Large intestine (tissue), 3 donors: ENCODE measurements at regions not wholly inside any gene's neighbourhood (a gene's known extent, or its start where the extent isn't known, plus 50 kb on each side); places are given as distances from the start of the nearest gene placed in this dataset.

Experiments used
- DNase-seq, 2 donors: peaks; one replicate each; pipeline versions ENCODE4 v3.0.0 to v3.0.0-alpha.2; 2013
- H3K27ac ChIP-seq: one replicate; pipeline ENCODE4 v1.5.1; 2013; ENCODE audit warnings: low read length
- H3K27me3 ChIP-seq: 2 replicates; pipeline ENCODE4 v1.6.1; 2013; ENCODE audit warnings: low read length; ENCODE audit not compliant: control insufficient read depth, insufficient read depth
- H3K36me3 ChIP-seq: 2 replicates; pipeline ENCODE4 v1.6.1; 2013; ENCODE audit warnings: low read length; ENCODE audit not compliant: control insufficient read depth, insufficient read depth
- H3K4me1 ChIP-seq: one replicate; pipeline ENCODE4 v1.6.1; 2013; ENCODE audit warnings: low read length; ENCODE audit not compliant: control insufficient read depth, insufficient read depth
- H3K4me3 ChIP-seq: one replicate; pipeline ENCODE4 v1.5.1; 2013; ENCODE audit warnings: low read length
- H3K9me3 ChIP-seq: one replicate; pipeline ENCODE4 v1.6.1; 2013; ENCODE audit warnings: mild to moderate bottlenecking, low read depth, low read length, moderate library complexity; ENCODE audit not compliant: control insufficient read depth
- WGBS: methylation state at CpG from one replicate; pipeline ENCODE4 v1.1.5; 2013; ENCODE audit warnings: low lambda C conversion rate; ENCODE audit not compliant: insufficient coverage; 5-methylcytosine and 5-hydroxymethylcytosine counted together

- no peaks in the 10 kb centered on the region for H3K27me3 ChIP-seq
- H3K4me3 ChIP-seq = no peak overlapping the region
- H3K9me3 ChIP-seq = no peaks in the 10 kb centered on the region
- no peak overlapping the region for H3K27ac ChIP-seq
- no peaks in the 10 kb centered on the region for H3K4me1 ChIP-seq
- H3K36me3 ChIP-seq = no peaks in the 10 kb centered on the region
- WGBS = no CpG with 5 or more reads among the region's 4 CpGs
- DNase-seq = no peak
These were observed 333.9 kb downstream of the LPIN1 start for GRCh38 chr2:12080360-12080759.

DNA sequence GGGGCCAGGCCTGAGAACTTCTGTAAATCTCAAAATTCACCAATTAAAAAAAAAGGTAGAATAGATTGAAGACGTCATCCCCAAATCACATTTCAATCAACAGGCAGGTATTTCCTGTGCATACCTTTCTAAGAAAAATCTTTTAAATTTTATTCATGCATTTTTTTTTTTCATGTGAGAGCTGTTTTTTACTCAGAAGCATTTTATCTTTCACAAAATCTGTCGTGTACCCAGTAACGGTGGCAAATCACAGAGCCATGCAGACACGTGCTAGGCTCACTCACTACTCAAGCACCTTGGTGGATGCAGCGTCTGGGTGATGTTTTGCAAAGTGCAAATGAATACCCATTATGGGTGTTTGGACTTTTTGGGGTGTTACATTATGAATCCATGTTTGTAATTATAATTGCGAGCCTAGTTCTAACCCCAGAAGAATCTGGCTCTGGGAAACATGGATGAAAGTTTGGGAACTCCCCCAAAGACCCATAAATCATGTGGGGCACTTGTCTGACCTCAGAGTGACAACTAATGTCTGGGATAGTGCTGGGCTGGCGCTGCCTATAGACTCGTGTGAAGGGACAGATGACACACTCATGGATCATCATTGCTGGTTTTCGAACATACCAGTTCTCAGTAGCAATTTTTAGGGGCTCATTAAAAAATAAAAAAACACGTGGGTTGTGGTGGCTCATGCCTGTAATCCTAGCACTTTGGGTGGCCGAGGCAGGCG, 335.2 kb downstream of the LPIN1 start:
- Histone ChIP-seq H3K9me3 (no peaks in the 10 kb centered on the region), H3K27me3 (no peaks in the 10 kb centered on the region), H3K4me1 (no peaks in the 10 kb centered on the region), H3K27ac (no peak overlapping the region), H3K36me3 (no peaks in the 10 kb centered on the region), H3K4me3 (no peak overlapping the region)
- no peak for DNase-seq
- WGBS = 72% methylated on average over 4 of the region's 12 CpGs

DNA sequence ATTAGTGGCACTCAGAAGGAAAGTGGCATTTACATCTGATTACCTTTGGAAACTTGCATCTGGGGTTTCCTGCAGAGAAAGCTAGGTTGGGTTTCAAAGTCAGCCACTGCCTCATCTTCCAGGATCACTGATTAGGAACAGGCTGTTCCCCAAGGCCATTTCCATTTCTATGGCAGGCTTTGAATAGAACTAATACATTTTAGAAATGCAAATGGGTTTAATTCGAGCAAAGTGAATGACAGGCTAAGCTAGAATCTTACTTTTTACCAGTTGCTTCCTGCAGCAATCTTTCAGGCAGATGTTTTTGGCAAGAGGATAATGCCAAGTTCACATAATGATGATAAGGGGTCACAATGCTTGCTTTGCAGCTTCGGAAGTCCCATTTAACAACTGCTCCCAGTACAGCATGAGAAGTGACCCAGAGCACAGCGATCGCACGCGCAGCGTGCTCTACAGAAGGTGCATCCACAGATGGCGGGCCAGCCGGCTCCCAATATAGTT, 336.7 kb downstream of the LPIN1 start:
- Histone ChIP-seq H3K9me3 (no peaks in the 10 kb centered on the region), H3K4me3 (no peak overlapping the region), H3K4me1 (no peaks in the 10 kb centered on the region), H3K27ac (no peak overlapping the region), H3K36me3 (no peaks in the 10 kb centered on the region), H3K27me3 (no peaks in the 10 kb centered on the region)
- WGBS = no CpG with 5 or more reads among the region's 9 CpGs
- DNase-seq = no peak

DNA sequence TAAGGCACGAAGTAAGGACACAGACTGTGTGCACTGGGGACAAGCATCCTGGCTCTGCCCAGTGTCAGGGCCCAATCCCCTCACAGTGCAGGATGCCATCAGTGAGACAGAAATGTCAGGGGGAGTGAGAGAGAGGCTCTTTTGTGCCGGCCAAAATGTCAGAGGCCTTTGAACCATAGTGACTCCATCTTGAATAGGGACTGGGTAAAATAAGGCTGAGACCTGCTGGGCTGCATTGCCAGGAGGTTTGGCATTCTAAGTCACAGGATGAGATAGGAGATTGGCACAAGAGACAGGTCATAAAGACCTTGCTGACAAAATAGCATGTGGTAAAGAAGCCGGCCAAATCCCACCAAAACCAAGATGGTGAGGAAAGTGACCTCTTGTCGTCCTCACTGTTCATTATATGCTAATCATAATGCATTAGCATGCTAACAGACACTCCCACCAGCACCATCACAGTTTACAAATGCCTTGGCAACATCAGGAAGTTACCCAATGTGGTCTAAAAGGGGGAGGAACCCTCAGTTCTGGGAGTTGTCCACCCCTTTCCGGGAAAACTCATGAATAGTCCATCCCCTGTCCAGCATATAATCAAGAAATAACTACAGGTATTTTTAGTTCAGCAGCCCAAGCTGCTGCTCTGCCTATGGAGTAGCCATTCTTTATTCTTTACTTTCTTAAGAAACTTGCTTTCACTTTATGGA, 337.4 kb downstream of the LPIN1 start:
- WGBS = no CpG with 5 or more reads among the region's 5 CpGs
- no peak overlapping the region for H3K27ac ChIP-seq
- no peaks in the 10 kb centered on the region for H3K9me3 ChIP-seq
- H3K27me3 ChIP-seq = no peaks in the 10 kb centered on the region
- H3K36me3 ChIP-seq = no peaks in the 10 kb centered on the region
- no peak for DNase-seq
- no peaks in the 10 kb centered on the region for H3K4me1 ChIP-seq
- no peak overlapping the region for H3K4me3 ChIP-seq

DNA sequence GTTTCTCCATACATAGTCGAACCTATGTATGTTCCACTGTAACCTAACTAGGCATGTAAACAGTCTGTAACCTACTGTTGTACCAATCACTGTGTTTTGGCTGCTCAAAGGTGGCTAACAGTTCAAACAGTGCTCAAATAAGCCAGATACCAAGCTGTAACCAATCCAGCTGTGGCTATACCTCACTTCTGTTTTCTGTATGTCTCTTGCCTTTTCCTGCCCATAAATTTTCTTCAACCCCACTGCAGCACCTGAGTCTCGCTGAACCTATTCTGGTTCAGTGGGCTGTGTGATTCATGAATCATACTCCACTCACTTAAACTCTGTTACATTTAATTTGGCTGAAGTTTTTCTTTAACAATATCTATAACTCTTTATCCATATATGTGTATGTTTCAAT, 340.7 kb downstream of the LPIN1 start:
- no peak for DNase-seq

GRCh38 chr2:12087671-12088380, 341.4 kb downstream of the LPIN1 start:
- H3K9me3 ChIP-seq = no peaks in the 10 kb centered on the region
- WGBS = no CpG with 5 or more reads among the region's 1 CpG
- DNase-seq = no peak

More for the DNA sequence above, 340.7 kb downstream of the LPIN1 start:
- no peaks in the 10 kb centered on the region for H3K4me1 ChIP-seq
- no peaks in the 10 kb centered on the region for H3K27me3 ChIP-seq
- no peaks in the 10 kb centered on the region for H3K9me3 ChIP-seq
- H3K36me3 ChIP-seq = no peaks in the 10 kb centered on the region
- 83% methylated on average over 1 of the region's 2 CpGs for WGBS
- H3K4me3 ChIP-seq = no peak overlapping the region
- H3K27ac ChIP-seq = no peak overlapping the region

DNA sequence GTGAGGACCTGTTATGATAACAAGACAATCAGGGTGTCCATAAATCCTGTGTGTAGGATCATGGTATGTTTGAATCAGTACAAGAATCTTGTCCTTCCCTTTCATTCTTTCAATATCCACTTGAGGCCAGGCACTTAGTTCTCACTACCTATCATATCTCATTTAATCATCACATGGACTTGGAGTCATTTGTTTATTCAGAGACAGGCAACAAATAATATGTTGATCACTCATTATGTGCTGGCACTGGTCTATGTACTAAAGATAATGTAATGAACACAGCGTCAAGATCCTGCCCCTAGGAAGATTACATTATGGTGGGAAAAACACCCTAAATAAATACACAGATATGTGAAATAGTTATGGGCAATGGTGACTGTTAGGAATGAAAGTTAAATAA, 342.6 kb downstream of the LPIN1 start:
- no peak overlapping the region for H3K27ac ChIP-seq
- no peaks in the 10 kb centered on the region for H3K36me3 ChIP-seq
- H3K9me3 ChIP-seq = no peaks in the 10 kb centered on the region
- no peak overlapping the region for H3K4me3 ChIP-seq
- H3K27me3 ChIP-seq = no peaks in the 10 kb centered on the region
- WGBS = 71% methylated on average over 1 of the region's 1 CpG
- H3K4me1 ChIP-seq = no peaks in the 10 kb centered on the region
- no peak for DNase-seq

More at GRCh38 chr2:12087671-12088380, 341.4 kb downstream of the LPIN1 start:
- no peak overlapping the region for H3K4me3 ChIP-seq
- no peak overlapping the region for H3K27ac ChIP-seq
- no peaks in the 10 kb centered on the region for H3K27me3 ChIP-seq
- no peaks in the 10 kb centered on the region for H3K36me3 ChIP-seq
- H3K4me1 ChIP-seq = no peaks in the 10 kb centered on the region

DNA sequence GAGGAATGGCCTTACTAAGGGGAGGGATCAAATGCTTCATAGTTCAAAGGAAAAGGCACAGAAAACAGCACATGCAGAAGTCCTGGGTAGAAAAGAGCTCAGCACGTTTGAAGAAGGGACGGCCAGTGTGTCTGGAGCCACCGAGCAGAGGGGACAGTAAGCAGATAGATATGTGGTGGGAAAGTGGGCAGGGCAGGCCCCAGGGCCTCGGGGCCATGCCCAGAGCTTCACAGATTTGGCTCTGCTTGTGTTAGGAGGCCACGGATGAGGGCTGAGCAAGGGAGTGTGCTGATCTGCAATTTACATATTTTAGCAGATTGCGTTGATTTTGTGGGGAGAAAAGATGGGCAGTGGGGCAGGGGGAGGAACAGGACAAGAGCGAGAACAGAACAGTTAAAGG, 343.1 kb downstream of the LPIN1 start:
- H3K27ac ChIP-seq = no peak overlapping the region
- no peak overlapping the region for H3K4me3 ChIP-seq
- no peaks in the 10 kb centered on the region for H3K36me3 ChIP-seq
- WGBS = 80% methylated on average over 2 of the region's 7 CpGs
- no peaks in the 10 kb centered on the region for H3K4me1 ChIP-seq
- H3K27me3 ChIP-seq = no peaks in the 10 kb centered on the region
- no peaks in the 10 kb centered on the region for H3K9me3 ChIP-seq
- DNase-seq = no peak

DNA sequence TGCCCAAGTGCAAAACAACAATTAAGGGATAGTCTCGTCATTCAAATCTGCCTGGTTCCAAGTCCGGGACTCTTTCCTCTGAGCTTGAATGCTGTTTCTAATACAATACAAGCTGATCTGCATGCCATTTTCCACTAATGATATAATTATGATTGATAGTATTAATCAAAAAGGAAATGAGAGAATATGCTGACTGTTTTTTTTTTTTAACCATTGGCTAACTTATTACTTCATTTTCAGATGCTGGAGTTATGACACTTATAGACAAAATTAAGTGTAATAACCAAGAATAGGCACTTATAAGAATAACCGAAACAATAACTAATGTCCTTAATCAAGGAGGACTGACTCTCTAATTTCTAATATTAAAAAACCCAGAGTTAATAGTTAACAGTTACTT, 343.6 kb downstream of the LPIN1 start:
- Histone ChIP-seq H3K9me3 (no peaks in the 10 kb centered on the region), H3K27me3 (no peaks in the 10 kb centered on the region), H3K27ac (no peak overlapping the region), H3K4me3 (no peak overlapping the region), H3K36me3 (no peaks in the 10 kb centered on the region), H3K4me1 (no peaks in the 10 kb centered on the region)
- 90% methylated on average over 2 of the region's 3 CpGs for WGBS
- no peak for DNase-seq

DNA sequence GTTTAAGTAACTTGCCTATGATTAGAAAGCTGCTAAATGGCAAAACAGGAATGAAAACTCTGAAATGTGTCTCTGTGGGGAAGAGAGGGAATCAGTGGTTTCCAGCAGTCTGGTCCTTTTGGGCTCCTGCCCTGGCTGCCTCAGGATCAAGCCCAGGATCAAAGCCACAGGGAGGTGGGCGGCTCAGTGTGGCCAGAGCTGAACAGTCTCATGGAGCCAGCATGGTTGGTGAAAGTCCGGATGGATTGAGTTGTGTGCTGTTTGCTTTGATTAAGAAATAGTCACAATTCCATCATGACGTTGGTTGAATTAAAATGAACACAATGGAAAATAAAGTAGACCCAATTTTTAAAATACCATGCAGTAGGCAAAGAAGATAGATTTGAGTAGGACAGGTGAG, 344.2 kb downstream of the LPIN1 start:
- 89% methylated on average over 1 of the region's 3 CpGs for WGBS
- no peak overlapping the region for H3K4me3 ChIP-seq
- no peak overlapping the region for H3K27ac ChIP-seq
- DNase-seq = no peak
- no peaks in the 10 kb centered on the region for H3K36me3 ChIP-seq
- no peaks in the 10 kb centered on the region for H3K4me1 ChIP-seq
- H3K27me3 ChIP-seq = no peaks in the 10 kb centered on the region
- no peaks in the 10 kb centered on the region for H3K9me3 ChIP-seq
